RWPE1 (cell line): ENCODE measurements at regions not wholly inside any gene's neighbourhood (a gene's known extent, or its start where the extent isn't known, plus 50 kb on each side); places are given as distances from the start of the nearest gene placed in this dataset.

Experiments
- CTCF ChIA-PET: fragments of 350-600 bp; sonication (Branson Sonifier 250); formaldehyde crosslinking; extraction: SDS; loops from one replicate; lab custom pipeline; 2021; lab: Yijun Ruan, JAX
- POLR2A ChIA-PET: fragments of 400-600 bp; formaldehyde crosslinking; extraction: SDS; loops from one replicate; lab custom pipeline; 2020; ENCODE audit warnings: antibody characterized with exemption; ENCODE audit not compliant: low non-redundant PET; lab: Yijun Ruan, JAX
- DNase-seq: peaks from one replicate; pipeline ENCODE4 v3.0.0; 2012; ENCODE audit warnings: low spot score
- H3K27ac ChIP-seq: fragments of 450-650 bp; 2 replicates; pipeline ENCODE4 v1.5.1; 2017
- CTCF ChIP-seq: fragments of 450-650 bp; conservative IDR thresholded peaks from 2 replicates; pipeline ENCODE4 v1.5.1; 2017; ENCODE audit warnings: low read depth, mild to moderate bottlenecking

DNA sequence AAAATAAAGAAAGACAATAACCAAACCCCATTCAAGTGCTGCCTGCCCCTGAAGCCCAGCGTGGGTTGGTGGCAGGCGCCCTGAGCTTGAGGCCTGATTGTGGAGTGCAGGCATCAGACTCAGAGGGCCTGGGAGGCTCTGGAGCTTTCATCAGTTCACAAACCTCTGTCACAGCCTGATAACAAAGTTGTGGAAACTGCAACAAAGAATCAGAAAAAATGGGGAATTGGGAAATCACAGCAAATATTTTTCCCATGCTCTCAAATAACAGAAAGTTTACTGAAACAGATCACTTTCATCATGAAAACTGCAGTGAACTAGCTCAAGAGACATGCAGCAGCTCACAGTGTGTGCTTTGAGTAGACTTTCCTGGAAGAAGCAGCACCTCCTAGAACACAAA, 793.6 kb downstream of the UQCRFS1 start:
- no peak for TF ChIP-seq CTCF
- no peak for DNase-seq
- CTCF ChIA-PET = interaction anchor here (0.8 kb wide), 1 partner anchor 94 kb away, joined by 3 read pairs; no protein-coding TSS in a partner anchor
- POLR2A ChIA-PET = no interaction called here
- no peak overlapping the region for H3K27ac ChIP-seq

DNA sequence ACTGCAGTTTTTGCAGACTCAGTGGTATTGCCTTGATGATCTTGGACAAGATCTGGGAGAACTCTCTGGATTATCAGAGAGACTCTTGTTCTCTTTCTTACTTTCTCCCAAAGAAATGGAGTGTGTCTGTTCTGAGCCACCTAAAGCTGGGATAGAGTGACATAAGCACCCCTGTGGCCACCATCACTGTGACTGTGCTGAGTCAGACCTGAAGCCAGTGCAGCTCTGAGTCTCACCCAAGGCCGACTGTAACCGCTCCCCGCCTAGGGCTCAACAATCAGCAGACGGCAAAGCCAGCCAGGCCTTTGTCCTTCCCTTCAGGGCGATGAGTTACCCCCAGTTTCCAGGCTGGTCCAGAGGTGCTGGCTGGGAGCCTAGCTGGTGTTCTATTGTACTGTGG, 795.6 kb downstream of the UQCRFS1 start:
- H3K27ac ChIP-seq = no peak overlapping the region
- CTCF ChIA-PET = no interaction called here
- TF ChIP-seq CTCF = no peak
- no peak for DNase-seq
- POLR2A ChIA-PET = no interaction called here

DNA sequence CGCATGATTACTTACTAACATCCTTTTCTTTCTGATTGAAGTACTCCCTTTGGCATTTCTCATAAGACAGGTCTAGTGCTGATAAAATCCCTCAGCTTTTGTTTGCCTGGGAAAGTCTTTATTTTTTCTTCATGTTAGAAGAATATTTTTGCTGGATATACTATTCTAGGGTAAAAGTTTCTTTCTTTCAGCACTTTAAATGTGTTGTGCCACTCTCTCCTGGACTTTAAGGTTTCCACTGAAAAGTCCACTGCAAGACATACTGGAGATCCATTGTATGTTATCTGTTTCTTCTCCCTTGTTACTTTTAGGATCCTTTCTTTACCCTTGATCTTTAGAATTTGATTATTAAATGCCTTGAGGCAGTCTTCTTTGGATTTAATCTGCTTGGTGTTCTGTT, 796.7 kb downstream of the UQCRFS1 start:
- ChIA-PET CTCF (no interaction called here), POLR2A (no interaction called here)
- no peak overlapping the region for H3K27ac ChIP-seq
- DNase-seq = no peak
- TF ChIP-seq CTCF = no peak

DNA sequence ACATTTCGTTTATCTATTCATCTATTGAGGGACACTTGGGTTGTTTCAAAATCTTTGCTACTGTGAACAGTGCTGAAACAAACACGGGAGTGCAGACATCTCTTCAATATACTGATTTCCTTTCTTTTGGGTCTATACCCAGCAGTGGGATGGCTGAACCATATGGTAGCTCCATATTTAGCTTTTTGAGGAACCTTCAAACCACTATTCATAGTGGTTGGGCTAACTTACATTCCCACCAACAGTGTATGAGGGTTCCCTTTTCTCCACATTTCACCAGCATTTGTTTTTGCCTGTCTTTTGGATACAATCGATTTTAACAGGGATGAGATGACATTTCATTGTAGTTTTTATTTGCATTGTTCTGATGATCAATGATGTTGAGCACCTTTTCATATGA, 798.2 kb downstream of the UQCRFS1 start:
- POLR2A ChIA-PET = no interaction called here
- DNase-seq = no peak
- CTCF ChIA-PET = no interaction called here
- TF ChIP-seq CTCF = no peak
- no peak overlapping the region for H3K27ac ChIP-seq

- no peak for DNase-seq
- POLR2A ChIA-PET = no interaction called here
- no peak overlapping the region for H3K27ac ChIP-seq
- CTCF ChIA-PET = no interaction called here
- no peak for TF ChIP-seq CTCF
Measured at GRCh38 chr19:28409859-28410258, 803.1 kb downstream of the UQCRFS1 start.

DNA sequence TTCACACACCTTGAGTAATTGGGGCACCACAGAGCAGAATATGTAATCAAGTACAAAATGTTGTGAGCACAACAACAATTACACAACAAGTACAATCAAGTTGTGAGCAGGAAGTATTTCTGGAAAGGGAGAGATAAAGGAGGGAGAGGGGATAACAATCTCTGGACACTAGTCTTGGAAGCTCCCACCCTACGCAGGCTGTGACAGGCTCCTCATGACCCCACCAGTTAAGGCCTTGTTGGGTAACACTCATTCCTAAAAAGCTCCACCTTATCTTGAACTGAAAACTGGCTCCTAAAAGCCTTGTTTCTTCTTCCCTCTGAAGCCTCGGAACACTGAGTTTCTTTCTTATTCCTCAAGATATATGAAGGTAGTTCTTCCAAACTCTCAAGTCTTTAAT, 806.0 kb downstream of the UQCRFS1 start:
- no peak for TF ChIP-seq CTCF
- no peak overlapping the region for H3K27ac ChIP-seq
- CTCF ChIA-PET = no interaction called here
- no peak for DNase-seq
- POLR2A ChIA-PET = no interaction called here

DNA sequence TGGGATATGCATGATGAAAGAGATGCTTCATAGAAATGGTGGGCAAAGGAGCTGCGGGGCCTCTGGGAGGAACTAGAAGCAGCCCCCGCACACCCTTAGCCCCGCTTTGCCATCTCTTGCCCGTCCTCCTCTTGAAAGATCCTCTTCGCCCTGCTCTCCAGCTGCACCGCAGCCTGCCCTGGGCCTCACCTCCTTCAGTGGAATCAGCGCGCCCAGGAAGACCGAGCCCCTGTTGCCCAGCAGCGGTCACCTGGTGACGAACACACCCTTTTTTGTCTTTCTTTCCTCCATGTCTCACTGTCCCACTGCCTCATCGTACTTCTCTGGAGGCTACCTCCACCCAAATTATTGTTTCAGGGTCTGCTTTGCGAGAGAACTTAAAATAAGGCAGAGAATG, 807.6 kb downstream of the UQCRFS1 start:
- ChIA-PET POLR2A (no interaction called here), CTCF (no interaction called here)
- no peak for TF ChIP-seq CTCF
- no peak overlapping the region for H3K27ac ChIP-seq
- DNase-seq = no peak
